HCT116 (cell line): ENCODE measurements at regions not wholly inside any gene's neighbourhood (a gene's known extent, or its start where the extent isn't known, plus 50 kb on each side); places are given as distances from the start of the nearest gene placed in this dataset.

ENCODE experiments used
- ATF3 ChIP-seq: IDR thresholded peaks from 2 replicates; pipeline ENCODE4 v1.6.1; 2012
- CEBPB ChIP-seq: IDR thresholded peaks from 2 replicates; pipeline ENCODE4 v1.6.1; 2012; ENCODE audit warnings: low read depth
- ELF1 ChIP-seq: IDR thresholded peaks from 2 replicates; pipeline ENCODE4 v1.6.1; 2012; ENCODE audit warnings: low read depth, borderline replicate concordance
- EZH2 ChIP-seq: fragments of 200-600 bp; sonication (generic); IDR thresholded peaks from 2 replicates; pipeline ENCODE4 v1.6.1; 2017; ENCODE audit warnings: antibody characterized with exemption, mixed run types
- EZH2phosphoT487 ChIP-seq: fragments of 200-600 bp; IDR thresholded peaks from 2 replicates; pipeline ENCODE4 v1.6.1; 2018; ENCODE audit warnings: antibody characterized with exemption, borderline replicate concordance
- JUND ChIP-seq: IDR thresholded peaks from 2 replicates; pipeline ENCODE4 v1.6.1; 2012
- POLR2A ChIP-seq: IDR thresholded peaks from 2 replicates; pipeline ENCODE4 v1.7.0; 2011; ENCODE audit warnings: borderline replicate concordance; ENCODE audit not compliant: insufficient read depth, insufficient read length; ENCODE audit errors: extremely low read depth
- POLR2AphosphoS5 ChIP-seq: IDR thresholded peaks from 2 replicates; pipeline ENCODE4 v1.6.1; 2011; ENCODE audit warnings: mild to moderate bottlenecking, low read depth, low read length, moderate library complexity
- RAD21 ChIP-seq: IDR thresholded peaks from 2 replicates; pipeline ENCODE4 v1.6.1; 2012; ENCODE audit warnings: low read depth, mild to moderate bottlenecking
- REST ChIP-seq: IDR thresholded peaks from 2 replicates; pipeline ENCODE4 v1.6.1; 2012; ENCODE audit warnings: low read depth
- TCF7L2 ChIP-seq: IDR thresholded peaks from 2 replicates; pipeline ENCODE4 v1.7.0; 2011; ENCODE audit warnings: borderline replicate concordance, inconsistent platforms; ENCODE audit not compliant: insufficient read depth, insufficient read length; ENCODE audit errors: extremely low read depth
- ZFX ChIP-seq: fragments of 450-650 bp; IDR thresholded peaks from 2 replicates; pipeline ENCODE4 v1.6.1; 2017
- TF ChIP-seq, protein P1 (sequence below), 3 experiments: fragments of 200-600 bp in 1 of 3; sonication (generic) in 1 of 3; IDR thresholded peaks in 2 of 3; conservative IDR thresholded peaks in 1 of 3; 2 replicates each; pipeline ENCODE4 v1.5.1; 2012 to 2017; ENCODE audit warnings: low read depth in 2 of 3, low read length in 2 of 3, antibody characterized with exemption in 1 of 3, borderline replicate concordance in 1 of 3, control low read depth in 1 of 3, mild to moderate bottlenecking in 1 of 3, mixed read lengths in 1 of 3, mixed run types in 1 of 3, moderate library complexity in 1 of 3; ENCODE audit not compliant: insufficient read depth in 1 of 3
- TF ChIP-seq, protein P2 (sequence below): IDR thresholded peaks from 2 replicates; pipeline ENCODE4 v1.6.1; 2012

GRCh38 chr9:21554813-21555212, 72.7 kb upstream of the IFNE start:
- TF ChIP-seq ATF3: no peak
- no peak for TF ChIP-seq JUND
- no peak for TF ChIP-seq TCF7L2
- no peak for TF ChIP-seq RAD21
- TF ChIP-seq, protein P1, sequence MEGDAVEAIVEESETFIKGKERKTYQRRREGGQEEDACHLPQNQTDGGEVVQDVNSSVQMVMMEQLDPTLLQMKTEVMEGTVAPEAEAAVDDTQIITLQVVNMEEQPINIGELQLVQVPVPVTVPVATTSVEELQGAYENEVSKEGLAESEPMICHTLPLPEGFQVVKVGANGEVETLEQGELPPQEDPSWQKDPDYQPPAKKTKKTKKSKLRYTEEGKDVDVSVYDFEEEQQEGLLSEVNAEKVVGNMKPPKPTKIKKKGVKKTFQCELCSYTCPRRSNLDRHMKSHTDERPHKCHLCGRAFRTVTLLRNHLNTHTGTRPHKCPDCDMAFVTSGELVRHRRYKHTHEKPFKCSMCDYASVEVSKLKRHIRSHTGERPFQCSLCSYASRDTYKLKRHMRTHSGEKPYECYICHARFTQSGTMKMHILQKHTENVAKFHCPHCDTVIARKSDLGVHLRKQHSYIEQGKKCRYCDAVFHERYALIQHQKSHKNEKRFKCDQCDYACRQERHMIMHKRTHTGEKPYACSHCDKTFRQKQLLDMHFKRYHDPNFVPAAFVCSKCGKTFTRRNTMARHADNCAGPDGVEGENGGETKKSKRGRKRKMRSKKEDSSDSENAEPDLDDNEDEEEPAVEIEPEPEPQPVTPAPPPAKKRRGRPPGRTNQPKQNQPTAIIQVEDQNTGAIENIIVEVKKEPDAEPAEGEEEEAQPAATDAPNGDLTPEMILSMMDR (IDR thresholded peaks at IDR 0.05 in 2 of 3, conservative IDR thresholded peaks at IDR 0.05 in 1 of 3; ENCODE audit: borderline replicate concordance in 1 of 3, insufficient read depth in 1 of 3, low read depth in 2 of 3, low read length in 2 of 3): no peak
- no peak for TF ChIP-seq CEBPB
- TF ChIP-seq EZH2phosphoT487: no peak
- TF ChIP-seq ELF1: no peak
- TF ChIP-seq, protein P2, sequence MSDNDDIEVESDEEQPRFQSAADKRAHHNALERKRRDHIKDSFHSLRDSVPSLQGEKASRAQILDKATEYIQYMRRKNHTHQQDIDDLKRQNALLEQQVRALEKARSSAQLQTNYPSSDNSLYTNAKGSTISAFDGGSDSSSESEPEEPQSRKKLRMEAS: no peak
- no peak for TF ChIP-seq POLR2A
- no peak for TF ChIP-seq ZFX
- TF ChIP-seq POLR2AphosphoS5: no peak; the same call in 1 of the 2 replicates
- TF ChIP-seq REST: no peak
- no peak for TF ChIP-seq EZH2
